ENCODE measurements at regions not wholly inside any gene's neighbourhood (a gene's known extent, or its start where the extent isn't known, plus 50 kb on each side); places are given as distances from the start of the nearest gene placed in this dataset.

DNA sequence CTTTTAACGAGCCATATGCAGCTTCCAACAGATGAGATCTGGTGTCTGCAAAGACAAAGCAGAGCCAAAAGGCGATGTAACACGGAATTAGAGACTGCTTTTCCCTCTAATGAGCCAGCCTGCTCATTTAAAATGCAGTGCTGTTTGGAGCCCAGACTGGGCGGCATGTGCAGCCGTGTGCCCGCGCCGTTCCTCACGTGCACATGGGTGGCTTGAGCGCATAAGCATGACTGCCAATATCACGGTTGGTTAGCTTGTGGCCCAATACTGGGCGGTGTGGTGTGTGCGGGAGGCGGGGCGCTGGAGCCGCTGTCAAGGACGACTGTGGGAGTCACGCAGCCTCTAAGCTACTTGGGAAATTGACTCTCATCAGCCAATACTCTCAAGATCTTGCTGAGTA, 87.0 kb upstream of the SCOC start:
- no peak for ATAC-seq
- no peak for TF ChIP-seq POLR2A (IDR thresholded peaks at IDR 0.05)
- TF ChIP-seq, protein P1, sequence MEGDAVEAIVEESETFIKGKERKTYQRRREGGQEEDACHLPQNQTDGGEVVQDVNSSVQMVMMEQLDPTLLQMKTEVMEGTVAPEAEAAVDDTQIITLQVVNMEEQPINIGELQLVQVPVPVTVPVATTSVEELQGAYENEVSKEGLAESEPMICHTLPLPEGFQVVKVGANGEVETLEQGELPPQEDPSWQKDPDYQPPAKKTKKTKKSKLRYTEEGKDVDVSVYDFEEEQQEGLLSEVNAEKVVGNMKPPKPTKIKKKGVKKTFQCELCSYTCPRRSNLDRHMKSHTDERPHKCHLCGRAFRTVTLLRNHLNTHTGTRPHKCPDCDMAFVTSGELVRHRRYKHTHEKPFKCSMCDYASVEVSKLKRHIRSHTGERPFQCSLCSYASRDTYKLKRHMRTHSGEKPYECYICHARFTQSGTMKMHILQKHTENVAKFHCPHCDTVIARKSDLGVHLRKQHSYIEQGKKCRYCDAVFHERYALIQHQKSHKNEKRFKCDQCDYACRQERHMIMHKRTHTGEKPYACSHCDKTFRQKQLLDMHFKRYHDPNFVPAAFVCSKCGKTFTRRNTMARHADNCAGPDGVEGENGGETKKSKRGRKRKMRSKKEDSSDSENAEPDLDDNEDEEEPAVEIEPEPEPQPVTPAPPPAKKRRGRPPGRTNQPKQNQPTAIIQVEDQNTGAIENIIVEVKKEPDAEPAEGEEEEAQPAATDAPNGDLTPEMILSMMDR (IDR thresholded peaks at IDR 0.05), result no peak
- no peak for DNase-seq
- Histone ChIP-seq H3K4me3 (no peak overlapping the region), H3K36me3 (no peaks in the 10 kb centered on the region), H3K27me3 (no peaks in the 10 kb centered on the region), H3K27ac (no peak overlapping the region), H3K9me3 (no peaks in the 10 kb centered on the region), H3K4me1 (no peaks in the 10 kb centered on the region)
- intact Hi-C loops (cut with DNase I), result no loop called here
- 97% methylated on average over 7 of the region's 18 CpGs for WGBS (ENCODE audit: insufficient coverage, low coverage, low lambda C conversion rate, missing lambda C conversion rate)

DNA sequence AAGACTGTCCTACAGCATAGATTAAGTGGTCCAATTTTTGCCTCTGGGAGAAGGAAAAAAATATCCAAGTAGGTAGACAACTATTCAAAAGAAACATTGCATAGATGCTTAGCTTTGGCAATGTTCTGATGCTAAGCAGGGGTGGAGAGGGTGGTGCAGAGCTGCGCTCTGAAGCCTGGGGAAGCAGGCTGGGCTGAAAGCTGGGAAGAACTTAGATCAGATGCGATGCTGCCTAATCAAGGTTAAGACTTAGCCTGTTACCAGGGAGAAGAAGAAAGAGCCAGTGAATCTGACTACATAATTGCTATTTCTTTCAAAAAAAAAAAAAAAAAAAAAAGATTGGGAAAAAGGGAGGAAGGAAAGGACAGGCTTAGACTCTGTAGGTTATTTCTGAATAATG, 89.0 kb upstream of the SCOC start:
- intact Hi-C loops (cut with DNase I), result no loop called here
- no peak for TF ChIP-seq POLR2A (IDR thresholded peaks at IDR 0.05)
- TF ChIP-seq, protein P1 (IDR thresholded peaks at IDR 0.05), result no peak
- DNase-seq (no peak), ATAC-seq (no peak)
- Histone ChIP-seq H3K36me3 (no peaks in the 10 kb centered on the region), H3K9me3 (no peaks in the 10 kb centered on the region), H3K4me3 (no peak overlapping the region), H3K4me1 (no peaks in the 10 kb centered on the region), H3K27ac (no peak overlapping the region), H3K27me3 (no peaks in the 10 kb centered on the region)
- 83% methylated on average over 1 of the region's 2 CpGs for WGBS (ENCODE audit: insufficient coverage, low coverage, low lambda C conversion rate, missing lambda C conversion rate)

DNA sequence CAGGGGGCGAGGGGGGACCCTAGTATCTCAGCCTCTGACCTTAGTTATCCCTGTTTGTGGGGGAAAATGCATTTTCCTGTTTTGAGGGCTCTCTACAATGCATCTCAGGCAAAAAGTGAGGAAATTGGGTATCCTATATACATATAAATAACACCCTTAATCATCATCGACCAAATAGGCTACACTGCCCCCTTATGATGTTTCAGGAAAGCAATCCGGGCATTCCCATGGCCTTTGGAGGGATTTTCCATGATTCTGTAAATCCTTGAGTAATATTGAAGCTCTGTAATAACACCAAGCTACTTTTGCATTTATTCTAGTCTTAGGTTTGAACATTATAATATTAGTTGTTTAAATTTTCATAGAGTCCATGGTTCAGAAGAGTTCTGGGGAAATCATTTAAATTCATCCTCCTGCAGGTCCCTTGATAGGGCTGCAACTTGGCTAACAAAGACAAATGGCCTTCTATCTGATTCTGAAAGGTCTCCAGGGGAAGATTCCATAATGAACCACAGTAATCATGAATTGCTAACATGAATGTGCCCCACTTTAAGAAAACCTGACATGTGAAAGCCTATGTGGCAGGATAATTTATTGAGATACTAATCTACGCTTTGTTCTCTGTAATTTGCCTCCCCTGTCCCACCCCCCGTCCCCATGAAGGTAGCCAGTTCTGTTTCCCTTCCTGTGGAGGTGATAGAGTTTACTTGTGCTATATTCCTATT, 91.5 kb upstream of the SCOC start:
- ATAC-seq, result no peak
- 61% methylated on average over 4 of the region's 5 CpGs for WGBS (ENCODE audit: insufficient coverage, low coverage, low lambda C conversion rate, missing lambda C conversion rate)

DNA sequence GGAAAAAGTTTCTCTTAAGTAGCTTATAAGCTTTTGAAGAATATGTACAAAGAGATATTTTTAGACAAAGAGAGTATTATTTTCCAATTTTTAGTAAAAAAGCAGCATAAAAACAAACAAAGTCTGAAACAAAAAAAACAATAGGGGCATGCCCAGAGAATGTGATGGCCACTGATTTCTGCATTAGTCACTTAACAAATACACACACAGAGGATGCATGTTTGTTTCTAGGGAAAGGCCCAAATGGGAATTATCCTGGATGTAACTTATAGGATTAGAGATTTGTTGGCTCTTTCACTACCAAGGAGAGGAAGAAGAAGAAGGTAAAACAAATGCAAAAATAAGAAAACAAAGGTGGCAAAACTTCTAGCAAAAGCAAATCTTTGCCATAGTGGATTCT, 95.9 kb upstream of the SCOC start:
- TF ChIP-seq POLR2A (IDR thresholded peaks at IDR 0.05), result no peak
- TF ChIP-seq, protein P1 (IDR thresholded peaks at IDR 0.05), result no peak
- Histone ChIP-seq H3K4me3 (no peak overlapping the region), H3K27ac (no peak overlapping the region), H3K36me3 (no peaks in the 10 kb centered on the region), H3K4me1 (no peaks in the 10 kb centered on the region), H3K9me3 (no peaks in the 10 kb centered on the region), H3K27me3 (no peaks in the 10 kb centered on the region)
- DNase-seq, result no peak
- intact Hi-C loops (cut with DNase I), result no loop called here
- ATAC-seq, result no peak

More for the DNA sequence above, 91.5 kb upstream of the SCOC start:
- no peaks in the 10 kb centered on the region for H3K4me1 ChIP-seq
- H3K36me3 ChIP-seq, result no peaks in the 10 kb centered on the region
- no peaks in the 10 kb centered on the region for H3K27me3 ChIP-seq
- TF ChIP-seq POLR2A (IDR thresholded peaks at IDR 0.05), result no peak
- TF ChIP-seq, protein P1 (IDR thresholded peaks at IDR 0.05), result peak in 1 of 4 donors; percentile 4
- H3K4me3 ChIP-seq, result no peak overlapping the region
- intact Hi-C loops (cut with DNase I), result no loop called here
- H3K9me3 ChIP-seq, result no peaks in the 10 kb centered on the region
- no peak for DNase-seq
- no peak overlapping the region for H3K27ac ChIP-seq

DNA sequence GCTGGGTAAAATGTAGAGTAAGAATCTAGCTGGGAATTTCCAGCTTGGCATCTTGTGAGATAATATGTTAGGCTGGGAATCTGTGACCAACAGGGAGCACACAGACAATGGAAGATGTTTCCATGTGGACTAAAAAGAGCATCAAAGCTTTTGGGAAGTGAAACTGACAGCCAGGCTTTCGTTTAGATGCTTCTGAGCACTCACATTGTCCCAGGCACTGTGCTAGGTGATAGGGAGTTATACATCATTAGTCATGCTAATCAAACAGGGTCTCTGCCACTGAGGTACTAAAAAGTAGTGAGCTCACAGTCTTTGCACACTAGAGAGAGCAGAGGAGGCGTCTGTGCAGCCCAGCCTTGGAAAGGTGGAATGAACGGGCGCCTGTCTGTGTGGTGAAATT, 101.9 kb upstream of the SCOC start:
- no peak overlapping the region for H3K4me3 ChIP-seq
- no peak for ATAC-seq
- intact Hi-C loops (cut with DNase I), result no loop called here
- WGBS (ENCODE audit: insufficient coverage, low coverage, low lambda C conversion rate, missing lambda C conversion rate), result 33% methylated on average over 1 of the region's 4 CpGs
- TF ChIP-seq, protein P1 (IDR thresholded peaks at IDR 0.05), result no peak
- TF ChIP-seq POLR2A (IDR thresholded peaks at IDR 0.05), result no peak
- no peaks in the 10 kb centered on the region for H3K27me3 ChIP-seq
- no peak overlapping the region for H3K27ac ChIP-seq
- H3K36me3 ChIP-seq, result no peaks in the 10 kb centered on the region
- DNase-seq, result no peak
- no peaks in the 10 kb centered on the region for H3K9me3 ChIP-seq
- H3K4me1 ChIP-seq, result no peaks in the 10 kb centered on the region

Measured in right lobe of liver (tissue), 6 donors.